ENCODE measurements at regions not wholly inside any gene's neighbourhood (a gene's known extent, or its start where the extent isn't known, plus 50 kb on each side); places are given as distances from the start of the nearest gene placed in this dataset.

- CTCF ChIA-PET, result no interaction called here
- H4K20me1 ChIP-seq (ENCODE audit: insufficient read depth), result no peaks in the 10 kb centered on the region
- TF ChIP-seq ZNF274 (IDR thresholded peaks at IDR 0.05; ENCODE audit: low read depth, low read length) (no peak), ZBTB33 (IDR thresholded peaks at IDR 0.05; ENCODE audit: extremely low read depth, insufficient replicate concordance, low read length) (no peak), EGR1 (IDR thresholded peaks at IDR 0.05; ENCODE audit: low read depth) (no peak), SRF (IDR thresholded peaks at IDR 0.05; ENCODE audit: low read depth) (no peak), EZH2 (IDR thresholded peaks at IDR 0.05) (no peak), YY1 (IDR thresholded peaks at IDR 0.05; ENCODE audit: extremely low read depth, insufficient replicate concordance, low read depth, low read length) (no peak)
- TF ChIP-seq, protein P1, sequence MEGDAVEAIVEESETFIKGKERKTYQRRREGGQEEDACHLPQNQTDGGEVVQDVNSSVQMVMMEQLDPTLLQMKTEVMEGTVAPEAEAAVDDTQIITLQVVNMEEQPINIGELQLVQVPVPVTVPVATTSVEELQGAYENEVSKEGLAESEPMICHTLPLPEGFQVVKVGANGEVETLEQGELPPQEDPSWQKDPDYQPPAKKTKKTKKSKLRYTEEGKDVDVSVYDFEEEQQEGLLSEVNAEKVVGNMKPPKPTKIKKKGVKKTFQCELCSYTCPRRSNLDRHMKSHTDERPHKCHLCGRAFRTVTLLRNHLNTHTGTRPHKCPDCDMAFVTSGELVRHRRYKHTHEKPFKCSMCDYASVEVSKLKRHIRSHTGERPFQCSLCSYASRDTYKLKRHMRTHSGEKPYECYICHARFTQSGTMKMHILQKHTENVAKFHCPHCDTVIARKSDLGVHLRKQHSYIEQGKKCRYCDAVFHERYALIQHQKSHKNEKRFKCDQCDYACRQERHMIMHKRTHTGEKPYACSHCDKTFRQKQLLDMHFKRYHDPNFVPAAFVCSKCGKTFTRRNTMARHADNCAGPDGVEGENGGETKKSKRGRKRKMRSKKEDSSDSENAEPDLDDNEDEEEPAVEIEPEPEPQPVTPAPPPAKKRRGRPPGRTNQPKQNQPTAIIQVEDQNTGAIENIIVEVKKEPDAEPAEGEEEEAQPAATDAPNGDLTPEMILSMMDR (IDR thresholded peaks at IDR 0.05 in 2 of 3, conservative IDR thresholded peaks at IDR 0.05 in 1 of 3; ENCODE audit: borderline replicate concordance in 1 of 3, insufficient read depth in 1 of 3, low read depth in 2 of 3, low read length in 2 of 3), result no peak
- TF ChIP-seq, protein P2, sequence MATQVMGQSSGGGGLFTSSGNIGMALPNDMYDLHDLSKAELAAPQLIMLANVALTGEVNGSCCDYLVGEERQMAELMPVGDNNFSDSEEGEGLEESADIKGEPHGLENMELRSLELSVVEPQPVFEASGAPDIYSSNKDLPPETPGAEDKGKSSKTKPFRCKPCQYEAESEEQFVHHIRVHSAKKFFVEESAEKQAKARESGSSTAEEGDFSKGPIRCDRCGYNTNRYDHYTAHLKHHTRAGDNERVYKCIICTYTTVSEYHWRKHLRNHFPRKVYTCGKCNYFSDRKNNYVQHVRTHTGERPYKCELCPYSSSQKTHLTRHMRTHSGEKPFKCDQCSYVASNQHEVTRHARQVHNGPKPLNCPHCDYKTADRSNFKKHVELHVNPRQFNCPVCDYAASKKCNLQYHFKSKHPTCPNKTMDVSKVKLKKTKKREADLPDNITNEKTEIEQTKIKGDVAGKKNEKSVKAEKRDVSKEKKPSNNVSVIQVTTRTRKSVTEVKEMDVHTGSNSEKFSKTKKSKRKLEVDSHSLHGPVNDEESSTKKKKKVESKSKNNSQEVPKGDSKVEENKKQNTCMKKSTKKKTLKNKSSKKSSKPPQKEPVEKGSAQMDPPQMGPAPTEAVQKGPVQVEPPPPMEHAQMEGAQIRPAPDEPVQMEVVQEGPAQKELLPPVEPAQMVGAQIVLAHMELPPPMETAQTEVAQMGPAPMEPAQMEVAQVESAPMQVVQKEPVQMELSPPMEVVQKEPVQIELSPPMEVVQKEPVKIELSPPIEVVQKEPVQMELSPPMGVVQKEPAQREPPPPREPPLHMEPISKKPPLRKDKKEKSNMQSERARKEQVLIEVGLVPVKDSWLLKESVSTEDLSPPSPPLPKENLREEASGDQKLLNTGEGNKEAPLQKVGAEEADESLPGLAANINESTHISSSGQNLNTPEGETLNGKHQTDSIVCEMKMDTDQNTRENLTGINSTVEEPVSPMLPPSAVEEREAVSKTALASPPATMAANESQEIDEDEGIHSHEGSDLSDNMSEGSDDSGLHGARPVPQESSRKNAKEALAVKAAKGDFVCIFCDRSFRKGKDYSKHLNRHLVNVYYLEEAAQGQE (IDR thresholded peaks at IDR 0.05; ENCODE audit: low read depth), result no peak
- H3K4me3 ChIP-seq (replicated peaks in 1 of 2; ENCODE audit: low read depth in 1 of 2, low read length in 2 of 2), result no peak overlapping the region
- RAD21 ChIA-PET (ENCODE audit: low non-redundant PET in 1 of 2, low total read pairs in 2 of 2, uncharacterized antibody in 2 of 2, unreplicated experiment in 2 of 2), result no interaction called here
- no peaks in the 10 kb centered on the region for H3K79me2 ChIP-seq (ENCODE audit: insufficient read depth, low read length)
- H3K4me2 ChIP-seq (ENCODE audit: low read length), result no peak overlapping the region
- H3K9ac ChIP-seq (ENCODE audit: low read length), result no peak overlapping the region
- peaks cover 5% of the 10 kb centered on the region for H3K27me3 ChIP-seq (ENCODE audit: insufficient read depth, low read length)
- intact Hi-C loops (cut with micrococcal nuclease), result no loop called here
- H3K27ac ChIP-seq (ENCODE audit: low read depth, low read length), result no peak overlapping the region
- no peaks in the 10 kb centered on the region for H3K9me3 ChIP-seq (ENCODE audit: control insufficient read depth in 1 of 2, insufficient read depth in 1 of 2, low read depth in 1 of 2, low read length in 2 of 2)
- no peak for ATAC-seq
- H3K36me3 ChIP-seq (ENCODE audit: control insufficient read depth in 1 of 2, insufficient read depth in 2 of 2, low read length in 2 of 2), result no peaks in the 10 kb centered on the region
- BruUV-seq (replicated peaks), result no TSS peak
- no peak overlapping the region for H2AFZ ChIP-seq (ENCODE audit: low read depth, low read length, poor library complexity, severe bottlenecking)
- H3K9me2 ChIP-seq (ENCODE audit: insufficient read depth), result no peaks in the 10 kb centered on the region
- no peaks in the 10 kb centered on the region for H3K4me1 ChIP-seq (ENCODE audit: control insufficient read depth in 1 of 2, insufficient read depth in 2 of 2, low read length in 2 of 2)
- POLR2A ChIA-PET, result no interaction called here
- no peak for DNase-seq (ENCODE audit: low read depth, low spot score)
These were observed 303.8 kb upstream of the TENM3 start for GRCh38 chr4:181939199-181939945.

Measured in HCT116 (cell line).